Suprapubic skin (tissue), 4 donors: ENCODE measurements at regions not wholly inside any gene's neighbourhood (a gene's known extent, or its start where the extent isn't known, plus 50 kb on each side); places are given as distances from the start of the nearest gene placed in this dataset.

Experiments
- CTCF ChIP-seq, 2 donors: fragments of 200-600 bp in 1 of 2; fragments of 450-650 bp in 1 of 2; sonication (generic) in 1 of 2; IDR thresholded peaks; one replicate each; pipeline ENCODE4 v1.5.1; 2016 to 2019; ENCODE audit warnings: antibody characterized with exemption in 2 of 2, mild to moderate bottlenecking in 1 of 2, moderate library complexity in 1 of 2
- EP300 ChIP-seq: sonication (generic); formaldehyde crosslinking; IDR thresholded peaks from one replicate; pipeline ENCODE4 v1.6.1; 2017; ENCODE audit warnings: antibody characterized with exemption
- POLR2A ChIP-seq, 2 donors: fragments of 450-650 bp; IDR thresholded peaks; one replicate each; pipeline ENCODE4 v1.6.1; 2017; ENCODE audit warnings: antibody characterized with exemption in 2 of 2, mild to moderate bottlenecking in 2 of 2, moderate library complexity in 2 of 2
- POLR2AphosphoS5 ChIP-seq, 3 donors: sonication (generic); formaldehyde crosslinking; IDR thresholded peaks; one replicate each; pipeline ENCODE4 v1.6.1; 2017; ENCODE audit warnings: antibody characterized with exemption in 3 of 3

- no peak for TF ChIP-seq POLR2A (IDR thresholded peaks at IDR 0.05)
- no peak for TF ChIP-seq CTCF (IDR thresholded peaks at IDR 0.05)
- no peak for TF ChIP-seq POLR2AphosphoS5 (IDR thresholded peaks at IDR 0.05)
- no peak for TF ChIP-seq EP300
These were observed 61.4 kb downstream of the C9orf50 start for GRCh38 chr9:129559506-129559881.
